GM19467 (cell line): ENCODE measurements at regions not wholly inside any gene's neighbourhood (a gene's known extent, or its start where the extent isn't known, plus 50 kb on each side); places are given as distances from the start of the nearest gene placed in this dataset.
"Not testable (repeated sequence)": the region's sequence is repeated elsewhere in the genome, so short reads cannot be mapped to it uniquely, and the experiment has no call there.

Experiments
- ATAC-seq: cut with Tn5 transposase; IDR thresholded peaks from one replicate; pipeline ENCODE4 v1.9.1; 2021; ENCODE audit warnings: mild to moderate bottlenecking, moderate library complexity; ENCODE audit not compliant: unreplicated experiment

DNA sequence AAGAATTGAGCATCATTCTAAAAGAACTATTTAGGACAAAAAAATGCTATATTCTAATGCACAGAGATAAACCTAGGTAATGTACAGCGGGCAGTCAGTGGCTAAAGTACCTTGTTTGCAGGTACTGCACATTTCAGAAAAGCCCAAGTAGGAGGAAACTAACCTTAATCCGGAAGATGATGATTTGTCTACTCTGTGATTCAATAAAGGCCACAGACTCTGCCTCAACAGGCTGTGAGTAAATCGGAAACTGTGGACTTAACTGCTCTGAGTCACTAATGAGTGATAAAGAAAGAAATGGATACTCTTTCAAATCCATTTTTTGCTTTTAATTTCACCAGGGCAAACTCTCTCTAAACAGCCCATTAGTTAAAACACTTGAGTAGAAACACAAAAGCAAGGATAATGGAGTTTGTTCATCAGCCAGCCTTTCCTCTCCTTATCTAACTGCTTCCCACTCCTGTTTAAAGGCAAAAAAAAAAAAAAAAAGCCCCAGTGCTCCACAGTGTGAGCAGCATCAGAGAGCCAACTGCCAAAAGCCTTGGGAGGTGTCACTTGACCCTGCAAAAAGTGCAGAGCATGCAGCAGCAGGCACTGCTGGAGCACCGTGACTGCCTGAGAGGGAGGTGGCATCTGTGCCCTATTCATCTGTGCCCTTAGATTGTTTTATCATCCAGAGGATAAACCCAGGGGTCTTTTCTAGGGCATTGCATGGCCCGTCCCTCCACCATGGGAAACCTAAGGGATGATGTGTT is 187.7 kb downstream of the SATB1 start:
- peak; percentile 87 for ATAC-seq

DNA sequence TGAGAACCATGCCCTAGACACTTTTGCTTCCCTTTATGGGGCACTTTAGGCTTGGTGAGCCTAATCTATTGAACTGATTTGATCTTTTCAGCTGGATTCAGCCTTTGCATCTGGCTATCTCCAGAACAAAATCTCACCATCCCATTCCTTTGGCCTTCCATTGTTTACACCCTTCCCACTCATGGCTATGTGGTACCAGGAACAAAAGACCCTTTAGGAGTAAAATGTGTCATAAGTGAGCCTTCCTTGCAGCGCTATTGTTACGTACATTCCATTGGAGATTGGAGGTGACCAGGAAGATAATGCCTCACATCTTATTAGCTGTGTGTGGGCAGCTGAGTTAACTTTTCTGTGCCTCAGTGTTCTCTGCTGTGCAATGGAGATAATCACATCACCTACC is 188.4 kb downstream of the SATB1 start:
- no peak for ATAC-seq

DNA sequence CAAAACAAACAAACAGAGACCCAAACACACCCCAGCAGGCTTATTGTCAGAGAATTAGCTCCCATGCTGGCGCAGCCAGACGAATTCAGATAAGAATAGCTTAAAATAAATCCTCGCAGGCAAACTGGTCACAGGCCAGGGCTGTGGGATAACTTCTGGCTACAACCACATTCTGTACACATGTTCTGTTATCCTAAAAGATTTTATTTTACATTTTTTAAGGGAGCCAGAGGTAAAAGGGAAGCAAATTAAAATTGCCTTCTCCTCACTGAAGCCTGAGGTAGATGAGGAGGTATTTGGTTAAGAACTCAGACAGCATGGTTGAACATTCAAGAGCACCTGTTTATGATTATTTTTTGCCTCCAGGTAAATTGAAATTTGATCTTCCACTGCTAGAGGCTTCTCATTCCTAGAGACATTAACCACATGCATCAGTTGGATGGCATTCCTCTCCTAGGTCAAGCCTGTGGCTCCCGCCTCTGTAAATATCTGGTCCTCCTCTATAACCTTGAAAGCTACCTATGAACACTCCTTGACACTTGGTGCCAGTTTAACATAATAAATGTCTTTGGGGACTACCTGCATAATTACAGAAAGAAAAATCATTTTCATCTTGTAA is 190.3 kb downstream of the SATB1 start:
- ATAC-seq, result no peak

DNA sequence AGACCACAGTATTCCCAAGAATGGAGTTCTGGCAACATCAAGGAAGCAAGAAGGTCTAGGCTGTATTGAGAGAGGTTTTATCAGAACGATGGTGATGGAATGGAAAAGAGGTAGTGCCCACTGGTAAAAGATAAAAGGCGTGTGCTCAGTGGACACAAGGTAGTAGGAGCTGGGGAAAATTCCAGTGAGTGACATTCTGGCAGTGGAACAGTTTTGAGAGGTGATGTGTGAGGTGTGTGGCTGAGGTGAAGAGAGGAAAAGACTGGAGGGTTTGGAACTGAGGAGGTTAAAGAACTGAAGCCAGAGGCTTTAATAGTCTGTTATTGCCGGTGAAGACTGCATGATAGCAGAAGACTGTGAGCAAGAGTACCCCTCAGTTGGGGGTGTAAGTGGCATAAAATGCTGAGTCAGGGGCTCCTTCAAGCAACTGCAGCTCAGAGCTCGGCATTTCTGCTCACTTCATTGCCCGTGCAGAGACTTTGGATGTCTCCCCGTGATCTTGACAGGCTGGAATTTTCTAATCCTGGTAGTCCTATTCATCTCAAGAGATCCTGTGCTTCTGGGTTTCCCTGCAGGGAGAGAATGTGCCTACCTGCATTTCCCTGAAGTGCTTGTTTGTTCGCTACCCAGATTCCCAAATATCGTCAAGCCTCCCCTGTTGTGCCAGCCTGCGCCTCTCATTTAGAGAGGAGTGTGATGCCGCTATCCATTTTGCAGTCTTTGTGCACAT is 191.0 kb downstream of the SATB1 start:
- no peak for ATAC-seq

DNA sequence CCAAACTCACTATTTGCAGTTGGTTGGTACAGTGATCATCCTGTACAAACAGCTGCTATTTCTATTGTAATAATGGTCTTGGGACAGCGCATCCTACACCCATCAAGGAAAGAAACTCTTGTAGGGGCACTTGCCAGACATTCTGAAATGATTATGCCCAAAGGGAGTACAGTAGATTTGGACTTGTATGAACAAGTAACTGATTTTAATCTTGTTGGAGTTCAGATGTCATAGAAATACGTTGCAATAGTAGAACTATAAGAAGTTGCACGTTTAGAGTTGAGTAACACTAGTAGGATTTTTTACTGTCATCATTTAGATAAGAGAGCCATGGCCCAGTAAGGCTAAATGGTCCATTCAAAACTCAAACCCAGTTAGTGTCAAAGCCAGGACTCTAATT is 192.8 kb downstream of the SATB1 start:
- no peak for ATAC-seq

DNA sequence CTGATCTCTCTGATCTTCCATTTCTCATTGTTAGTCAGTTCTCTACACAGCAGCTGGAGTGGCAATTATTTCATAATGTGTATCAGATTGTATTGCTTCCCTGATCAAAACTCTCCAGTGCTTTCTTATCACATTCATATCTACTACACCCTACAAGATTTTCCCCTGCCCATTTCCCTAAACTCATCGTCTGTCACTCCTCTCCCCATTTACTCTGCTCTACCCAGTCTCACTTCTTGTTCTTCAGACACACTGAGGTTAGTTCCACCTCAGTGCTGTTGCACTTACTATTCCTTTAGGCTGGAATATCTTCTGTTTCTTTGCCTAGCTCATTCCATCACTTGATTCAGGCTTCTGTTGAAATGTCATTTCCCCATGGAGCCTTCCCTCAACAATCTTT is 197.1 kb downstream of the SATB1 start:
- ATAC-seq, result no peak

DNA sequence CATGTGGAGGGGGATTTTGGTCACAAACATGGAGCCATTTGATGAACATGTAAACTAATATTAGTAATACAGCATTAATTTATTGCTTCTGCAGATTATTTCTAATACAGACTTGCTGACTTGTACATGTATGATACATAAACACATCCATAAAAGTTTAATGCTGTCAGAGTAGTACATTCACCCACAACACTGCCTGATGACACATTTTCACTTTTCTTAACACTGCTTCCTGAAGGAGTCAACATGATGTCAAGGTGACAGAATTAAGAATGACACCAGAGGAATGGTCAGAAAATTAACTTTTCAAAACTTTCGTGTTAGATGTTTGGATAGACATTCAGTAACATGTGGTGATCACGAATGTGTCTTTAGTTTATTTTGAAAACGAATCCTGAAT is 199.4 kb downstream of the SATB1 start:
- no peak for ATAC-seq

DNA sequence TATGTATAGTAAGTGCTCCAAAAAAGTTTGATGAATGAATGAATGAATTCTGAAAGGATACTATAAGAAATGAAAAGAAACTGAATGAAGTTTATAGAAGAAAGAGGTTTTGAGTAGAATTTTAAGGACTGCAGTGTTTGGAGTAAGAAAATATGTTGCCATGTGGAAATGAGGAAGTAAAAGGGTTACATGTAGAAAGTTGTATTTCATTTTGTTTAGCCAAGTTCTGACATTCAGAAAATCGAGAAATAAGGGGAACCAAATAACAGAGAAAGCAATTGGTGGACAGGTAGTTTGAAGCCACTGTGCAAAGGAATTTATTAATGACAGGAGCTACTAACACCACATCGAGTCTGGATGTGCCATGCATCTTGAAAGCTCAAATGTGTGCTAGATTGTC is 200.7 kb downstream of the SATB1 start:
- ATAC-seq, result no peak

DNA sequence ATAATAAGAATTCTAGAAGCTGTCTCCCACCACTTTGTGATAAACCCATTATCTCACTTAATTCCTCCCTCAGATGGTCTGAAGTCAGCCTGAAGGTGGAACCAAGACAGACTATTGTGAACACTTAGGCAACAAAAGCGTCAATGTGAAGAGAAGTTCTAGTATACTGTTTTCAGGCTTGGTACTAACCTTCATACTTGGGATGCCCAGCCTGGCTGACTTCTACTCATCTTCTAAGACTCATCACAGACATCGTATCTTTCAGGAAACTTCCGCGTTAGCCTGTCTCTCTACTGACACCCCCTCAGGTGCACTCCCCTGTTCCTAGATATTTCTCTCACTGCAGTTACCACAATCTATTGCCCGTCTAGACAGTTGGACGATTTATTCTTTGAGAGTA is 201.2 kb downstream of the SATB1 start:
- ATAC-seq, result peak; percentile 25

DNA sequence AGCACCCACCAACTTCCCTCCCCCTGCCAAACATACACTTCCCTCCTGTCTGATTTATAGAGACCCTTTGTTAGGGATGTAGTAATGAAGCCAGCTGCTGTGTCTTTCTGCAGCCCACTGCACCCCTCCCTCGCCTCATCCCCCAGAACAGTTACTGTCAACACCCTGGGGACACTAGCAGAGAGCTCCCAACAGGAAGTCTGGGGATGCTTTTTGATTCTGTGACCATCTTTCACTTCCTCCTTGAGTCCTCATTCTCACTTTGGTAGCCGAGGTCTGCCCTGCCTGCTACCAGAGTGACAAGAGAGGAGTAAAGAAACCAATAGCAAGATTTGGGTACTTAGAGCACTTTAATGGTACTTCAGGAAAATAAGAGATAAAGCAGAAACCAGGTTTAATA is 201.6 kb downstream of the SATB1 start:
- ATAC-seq, result peak; percentile 99

DNA sequence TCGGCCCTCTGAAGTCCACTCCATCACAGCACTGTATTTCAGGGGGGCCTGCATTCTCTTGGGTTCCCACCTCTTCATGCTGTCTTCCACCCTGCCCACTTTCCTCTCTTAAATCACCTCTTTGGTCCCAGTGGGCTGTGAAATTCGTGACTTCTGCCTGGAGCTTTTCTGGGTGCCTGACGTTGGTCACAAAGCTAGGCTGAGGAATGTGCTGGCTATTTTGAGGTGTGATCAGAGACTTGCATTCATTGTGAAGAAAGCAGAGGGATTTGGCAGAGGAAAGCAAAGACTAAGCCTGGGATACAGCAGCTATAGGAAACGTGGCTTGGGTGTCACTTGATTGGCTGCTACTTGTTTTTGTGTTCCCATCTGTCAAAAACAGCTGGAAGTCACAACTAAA is 202.5 kb downstream of the SATB1 start:
- ATAC-seq, result no peak

DNA sequence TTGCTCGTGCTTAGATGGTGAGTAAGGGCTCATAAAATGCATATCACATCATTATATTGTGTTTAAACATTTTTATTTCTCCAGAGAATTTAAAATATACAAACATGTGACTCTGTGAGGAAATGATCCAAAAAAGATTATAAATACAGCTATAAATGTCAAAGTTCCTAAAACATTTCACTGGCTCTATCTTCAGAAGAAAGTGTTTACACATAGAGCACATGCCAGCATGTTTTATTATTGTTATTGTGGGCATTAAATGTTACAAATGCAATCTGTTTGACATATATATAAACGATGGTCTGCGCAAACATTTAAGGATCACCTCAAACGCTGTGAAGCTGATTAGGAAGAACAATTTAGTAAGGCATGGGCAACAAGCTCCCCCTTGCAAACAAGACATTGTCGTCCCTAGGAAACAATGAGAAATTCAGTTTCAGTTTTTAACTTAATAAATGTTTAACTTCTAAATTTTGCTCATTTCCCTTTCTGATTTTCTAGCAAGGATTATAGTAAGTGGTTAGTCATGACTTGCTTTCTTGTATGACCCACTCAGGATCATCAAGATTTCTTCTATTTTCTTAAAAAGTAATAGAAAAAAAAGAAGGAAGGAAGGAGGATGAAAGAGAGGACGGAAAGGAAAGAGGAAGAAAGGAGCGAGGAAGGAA is 207.5 kb downstream of the SATB1 start:
- ATAC-seq, result no peak

DNA sequence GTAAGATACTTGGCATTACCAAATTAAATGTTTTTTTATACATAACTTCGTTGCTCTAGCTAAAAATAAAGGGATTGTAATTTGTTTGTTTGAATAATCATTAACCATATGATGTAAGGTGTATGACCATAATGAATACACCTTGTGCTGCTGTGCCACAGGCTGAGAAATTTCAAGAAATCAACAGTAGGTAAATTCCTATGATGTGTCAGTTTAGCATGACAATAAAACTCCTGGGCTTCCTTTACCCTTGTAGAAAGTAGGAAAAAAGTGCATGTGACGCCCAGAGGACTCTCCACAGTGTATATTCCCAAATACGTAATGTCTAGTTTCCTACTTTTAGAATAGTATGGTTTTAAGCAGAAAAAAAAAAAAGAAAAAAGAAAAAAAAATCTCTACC is 208.1 kb downstream of the SATB1 start:
- ATAC-seq, result no peak

DNA sequence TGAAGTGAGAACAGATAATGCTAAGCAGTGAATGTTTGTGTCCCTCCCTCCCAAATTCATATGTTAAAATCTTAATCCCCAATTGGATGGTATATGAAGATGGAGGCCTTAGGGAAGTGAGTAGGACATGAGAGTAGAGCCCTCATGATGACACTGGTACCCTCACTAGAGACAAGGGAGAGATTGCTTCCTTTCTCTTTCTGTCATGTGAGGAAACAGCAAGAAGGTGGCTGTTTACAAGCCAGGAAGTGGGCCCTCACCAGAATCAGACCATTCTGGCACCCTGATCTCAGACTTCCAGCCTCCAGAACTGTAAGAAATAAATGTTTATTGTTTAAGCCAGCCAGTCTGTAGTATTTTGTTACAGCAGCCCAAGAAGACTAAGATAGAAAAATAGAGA is 209.5 kb downstream of the SATB1 start:
- ATAC-seq, result no peak

DNA sequence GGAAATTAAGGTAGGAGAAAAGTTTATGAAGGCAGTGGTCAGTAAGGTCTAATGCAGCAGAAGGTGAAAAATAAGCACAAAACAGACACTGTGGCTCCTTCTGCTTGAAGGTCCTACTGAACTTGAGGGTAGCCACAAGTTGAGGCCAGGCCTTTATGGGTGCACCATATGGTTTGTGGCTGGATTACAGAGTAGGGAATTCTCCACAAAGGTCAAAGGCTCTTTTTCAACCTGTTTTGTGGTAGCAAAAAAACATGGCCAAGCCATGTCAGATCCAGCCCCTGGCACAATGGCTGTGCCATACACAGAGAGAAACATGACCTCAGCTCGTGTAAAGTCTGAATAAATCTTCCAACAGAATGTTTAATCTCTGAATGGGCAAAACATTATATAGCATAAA is 214.0 kb downstream of the SATB1 start:
- ATAC-seq, result no peak

DNA sequence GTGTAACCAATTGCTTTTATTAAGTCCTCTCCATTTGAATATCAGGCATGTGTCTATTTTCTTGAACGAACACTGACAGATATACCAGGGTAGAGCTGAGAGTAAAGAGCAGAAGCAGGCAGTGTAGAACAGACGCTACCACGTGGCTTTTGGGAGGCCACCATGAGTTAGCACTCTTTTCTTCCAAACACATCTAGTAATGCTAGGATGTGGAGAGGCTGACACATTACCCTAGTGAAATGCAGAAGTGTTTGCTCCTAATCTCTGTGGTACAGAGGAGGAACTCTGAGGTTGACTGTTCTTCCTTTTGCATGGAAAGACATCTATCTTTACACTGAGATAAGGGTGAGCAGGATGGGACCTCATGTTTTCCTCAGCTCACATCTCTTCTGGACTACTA is 216.3 kb downstream of the SATB1 start:
- ATAC-seq, result no peak

DNA sequence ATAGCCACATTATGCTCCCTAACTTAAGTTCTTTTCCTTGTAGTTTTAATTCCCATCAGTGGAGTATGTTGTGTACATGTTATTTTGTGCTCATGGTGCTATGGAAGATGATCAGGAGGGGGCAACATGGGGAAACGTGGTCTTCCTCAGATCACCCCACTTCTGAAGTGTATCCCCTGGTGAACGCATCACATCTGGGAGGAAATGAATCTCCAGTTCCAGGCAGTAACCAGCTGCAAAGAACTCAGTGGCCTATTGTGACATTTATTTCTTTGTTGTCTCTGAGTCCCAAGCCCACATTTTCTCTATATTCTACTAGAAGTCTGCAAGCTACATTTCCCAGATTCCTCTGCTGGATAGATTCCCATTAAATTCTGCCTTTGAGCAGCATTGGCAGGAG is 217.0 kb downstream of the SATB1 start:
- ATAC-seq, result no peak

DNA sequence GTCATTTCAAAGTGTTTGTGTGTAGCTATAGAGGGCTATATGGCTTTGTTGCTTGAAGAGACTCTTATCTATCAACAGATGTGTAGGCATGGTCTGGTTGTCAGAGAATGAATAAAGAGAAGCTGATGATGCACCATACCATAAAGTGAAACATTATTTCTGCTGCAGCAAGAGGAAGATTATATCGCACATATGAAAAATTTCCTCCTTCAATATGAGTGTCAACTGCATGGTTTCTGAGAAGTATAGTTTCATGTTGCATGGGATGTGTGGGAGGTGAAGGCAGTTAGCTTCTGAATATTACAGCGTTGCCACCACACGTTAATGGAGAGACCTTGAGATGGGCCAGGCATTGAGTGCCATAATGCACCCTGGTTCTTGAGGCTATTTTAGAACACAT is 217.9 kb downstream of the SATB1 start:
- no peak for ATAC-seq

DNA sequence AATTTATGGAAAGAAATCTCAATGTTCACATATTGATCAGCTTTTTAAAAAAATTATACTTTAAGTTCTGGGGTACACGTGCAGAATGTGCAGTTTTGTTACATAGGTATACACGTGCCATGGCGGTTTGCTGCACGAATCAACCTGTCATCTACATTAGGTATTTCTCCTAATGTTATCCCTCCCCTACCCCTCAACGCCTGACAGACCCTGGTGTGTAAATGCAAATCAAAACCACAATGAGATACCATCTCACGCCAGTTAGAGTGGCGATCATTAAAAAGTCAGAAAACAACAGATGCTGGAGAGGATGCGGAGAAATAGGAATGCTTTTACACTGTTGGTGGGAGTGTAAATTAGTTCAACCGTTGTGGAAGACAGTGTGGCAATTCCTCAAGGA is 219.4 kb downstream of the SATB1 start:
- ATAC-seq, result not testable (repeated sequence)

DNA sequence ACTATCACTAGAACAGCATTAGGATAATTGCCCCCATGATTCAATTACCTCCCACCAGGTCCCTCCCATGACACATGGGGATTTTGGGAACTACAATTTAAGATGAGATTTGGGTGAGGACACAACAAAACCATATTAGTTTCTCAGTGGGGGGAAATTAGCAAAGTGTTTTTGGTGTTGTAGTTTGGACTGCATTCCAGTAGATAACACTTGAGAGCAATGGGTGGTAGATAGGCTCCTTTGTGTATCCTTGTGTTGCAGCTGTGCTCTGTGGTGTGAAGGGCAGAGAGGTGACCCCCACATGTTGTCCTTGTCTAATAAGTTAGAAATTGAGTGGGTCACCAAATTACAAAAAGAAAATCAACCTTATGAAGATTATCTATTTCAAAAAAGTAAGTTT is 223.8 kb downstream of the SATB1 start:
- no peak for ATAC-seq

DNA sequence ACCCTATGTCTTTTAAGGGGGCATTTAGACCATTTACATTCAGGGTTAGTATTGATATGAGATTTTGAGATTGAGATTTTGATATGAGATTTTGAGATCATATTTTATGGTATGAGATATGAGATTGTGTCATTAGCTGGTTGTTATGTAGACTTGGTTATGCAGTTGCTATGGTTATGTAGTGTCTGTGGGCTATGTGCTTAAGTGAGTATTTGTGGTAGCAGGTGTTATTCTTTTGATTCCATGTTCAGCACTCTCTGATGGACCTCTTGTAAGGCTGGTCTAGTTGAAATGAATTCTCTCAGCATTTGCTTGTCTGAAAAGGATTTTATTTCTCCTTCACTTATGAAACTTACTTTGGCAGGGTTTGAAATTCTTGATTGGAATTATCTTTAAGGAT is 225.4 kb downstream of the SATB1 start:
- no peak for ATAC-seq

DNA sequence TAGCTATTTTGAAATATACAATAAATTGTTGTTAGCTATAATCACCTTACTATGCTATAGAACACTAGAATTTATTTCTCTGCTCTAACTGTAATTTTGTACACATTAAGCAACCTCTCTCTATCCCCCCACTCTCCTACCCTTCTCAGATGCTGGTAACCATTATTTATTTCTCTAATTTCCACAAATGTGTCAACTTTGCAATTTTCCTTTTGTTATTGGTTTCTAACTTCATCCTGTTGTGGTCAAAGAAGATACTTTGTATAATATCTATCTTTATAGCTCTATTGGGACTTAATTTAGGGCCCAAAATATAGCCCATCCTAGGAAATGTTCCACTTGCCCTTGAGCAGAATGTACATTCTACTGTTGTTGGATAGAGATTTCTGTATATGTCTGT is 229.3 kb downstream of the SATB1 start:
- ATAC-seq, result no peak
